ENCODE measurements at regions not wholly inside any gene's neighbourhood (a gene's known extent, or its start where the extent isn't known, plus 50 kb on each side); places are given as distances from the start of the nearest gene placed in this dataset.

- TF ChIP-seq POLR2A (IDR thresholded peaks at IDR 0.05) (no peak), POLR2AphosphoS5 (IDR thresholded peaks at IDR 0.05) (no peak), CTCF (IDR thresholded peaks at IDR 0.05) (no peak)
- Histone ChIP-seq H3K27ac (no peak overlapping the region), H3K27me3 (replicated peaks; ENCODE audit: insufficient read depth) (no peaks in the 10 kb centered on the region), H3K9me3 (no peaks in the 10 kb centered on the region), H3K4me3 (no peak overlapping the region), H3K4me1 (replicated peaks) (no peaks in the 10 kb centered on the region), H3K36me3 (no peaks in the 10 kb centered on the region)
- intact Hi-C loops (cut with DNase I), result no loop called here
- 87% methylated on average over 5 of the region's 5 CpGs for WGBS
- no peak for DNase-seq (ENCODE audit: low spot score)
Measured at GRCh38 chr6:74925683-74926082, 280.2 kb downstream of the COL12A1 start.

- WGBS, result 87% methylated on average over 3 of the region's 3 CpGs
- Histone ChIP-seq H3K9me3 (no peaks in the 10 kb centered on the region), H3K4me3 (no peak overlapping the region), H3K27me3 (replicated peaks; ENCODE audit: insufficient read depth) (no peaks in the 10 kb centered on the region), H3K4me1 (replicated peaks) (no peaks in the 10 kb centered on the region), H3K36me3 (no peaks in the 10 kb centered on the region), H3K27ac (no peak overlapping the region)
- intact Hi-C loops (cut with DNase I), result no loop called here
- TF ChIP-seq POLR2A (IDR thresholded peaks at IDR 0.05), result no peak
- TF ChIP-seq CTCF (IDR thresholded peaks at IDR 0.05), result no peak
- TF ChIP-seq POLR2AphosphoS5 (IDR thresholded peaks at IDR 0.05), result no peak
- DNase-seq (ENCODE audit: low spot score), result no peak
Measured at GRCh38 chr6:74914888-74915287, 291.0 kb downstream of the COL12A1 start.

GRCh38 chr6:74912234-74912633 is 293.6 kb downstream of the COL12A1 start:
- intact Hi-C loops (cut with DNase I), result no loop called here
- Histone ChIP-seq H3K36me3 (no peaks in the 10 kb centered on the region), H3K27ac (no peak overlapping the region), H3K27me3 (replicated peaks; ENCODE audit: insufficient read depth) (no peaks in the 10 kb centered on the region), H3K4me1 (replicated peaks) (no peaks in the 10 kb centered on the region), H3K9me3 (no peaks in the 10 kb centered on the region), H3K4me3 (no peak overlapping the region)
- WGBS, result 63% methylated on average over 3 of the region's 3 CpGs
- DNase-seq (ENCODE audit: low spot score), result no peak
- TF ChIP-seq CTCF (IDR thresholded peaks at IDR 0.05) (no peak), POLR2A (IDR thresholded peaks at IDR 0.05) (no peak), POLR2AphosphoS5 (IDR thresholded peaks at IDR 0.05) (no peak)

- TF ChIP-seq POLR2AphosphoS5 (IDR thresholded peaks at IDR 0.05), result no peak
- TF ChIP-seq POLR2A (IDR thresholded peaks at IDR 0.05), result no peak
- no peak for TF ChIP-seq CTCF (IDR thresholded peaks at IDR 0.05)
- H3K27ac ChIP-seq, result no peak overlapping the region
- no peaks in the 10 kb centered on the region for H3K4me1 ChIP-seq (replicated peaks)
- intact Hi-C loops (cut with DNase I), result no loop called here
- no peak overlapping the region for H3K4me3 ChIP-seq
- H3K27me3 ChIP-seq (replicated peaks; ENCODE audit: insufficient read depth), result no peaks in the 10 kb centered on the region
- H3K36me3 ChIP-seq, result no peaks in the 10 kb centered on the region
- H3K9me3 ChIP-seq, result no peaks in the 10 kb centered on the region
- WGBS, result 92% methylated on average over 2 of the region's 2 CpGs
- DNase-seq (ENCODE audit: low spot score), result no peak
Measured at GRCh38 chr6:74902846-74903245, 303.0 kb downstream of the COL12A1 start.

- Histone ChIP-seq H3K36me3 (no peaks in the 10 kb centered on the region), H3K27ac (no peak overlapping the region), H3K9me3 (no peaks in the 10 kb centered on the region), H3K4me1 (replicated peaks) (no peaks in the 10 kb centered on the region), H3K27me3 (replicated peaks; ENCODE audit: insufficient read depth) (no peaks in the 10 kb centered on the region), H3K4me3 (no peak overlapping the region)
- DNase-seq (ENCODE audit: low spot score), result no peak
- 19% methylated on average over 1 of the region's 1 CpG for WGBS
- TF ChIP-seq POLR2AphosphoS5 (IDR thresholded peaks at IDR 0.05) (no peak), POLR2A (IDR thresholded peaks at IDR 0.05) (no peak), CTCF (IDR thresholded peaks at IDR 0.05) (no peak)
- intact Hi-C loops (cut with DNase I), result no loop called here
Measured at GRCh38 chr6:74902089-74902488, 303.8 kb downstream of the COL12A1 start.
